H54 (cell line): ENCODE measurements at regions not wholly inside any gene's neighbourhood (a gene's known extent, or its start where the extent isn't known, plus 50 kb on each side); places are given as distances from the start of the nearest gene placed in this dataset.
"Not testable (repeated sequence)": the region's sequence is repeated elsewhere in the genome, so short reads cannot be mapped to it uniquely, and the experiment has no call there.

Experiments
- DNase-seq: peaks from one replicate; pipeline ENCODE4 v3.0.0; 2011; ENCODE audit warnings: low spot score, mixed read lengths; ENCODE audit not compliant: insufficient read length
- FAIRE-seq: peaks from 3 replicates; lab custom pipeline; 2011; peaks lifted over from hg19 to GRCh38; lab: Jason Lieb, UNC
- POLR2A ChIP-seq: IDR thresholded peaks from 2 replicates; pipeline ENCODE4 v1.6.1; 2011; ENCODE audit warnings: low read depth, mild to moderate bottlenecking, low read length

DNA sequence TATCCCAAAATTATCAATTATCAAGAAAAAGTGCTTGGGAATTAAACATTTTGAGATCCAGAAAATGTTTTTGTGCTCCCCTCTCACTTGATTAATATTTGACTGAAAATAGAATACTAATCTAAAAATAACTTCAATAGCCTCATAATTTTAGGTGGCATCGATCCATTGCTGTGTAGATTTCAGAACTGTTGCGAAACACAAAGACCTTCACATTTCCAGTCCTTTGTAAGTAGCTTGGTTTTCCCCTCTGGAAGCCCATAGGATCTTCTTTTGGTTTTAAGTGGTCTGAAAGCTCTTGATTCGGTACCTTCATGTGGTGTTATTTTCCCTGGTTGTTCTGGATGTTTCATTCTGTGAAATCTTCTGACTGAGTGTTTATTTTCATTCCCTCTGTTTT, 176.5 kb downstream of the NUFIP1 start:
- no peak for TF ChIP-seq POLR2A
- FAIRE-seq (no peak), DNase-seq (no peak)

DNA sequence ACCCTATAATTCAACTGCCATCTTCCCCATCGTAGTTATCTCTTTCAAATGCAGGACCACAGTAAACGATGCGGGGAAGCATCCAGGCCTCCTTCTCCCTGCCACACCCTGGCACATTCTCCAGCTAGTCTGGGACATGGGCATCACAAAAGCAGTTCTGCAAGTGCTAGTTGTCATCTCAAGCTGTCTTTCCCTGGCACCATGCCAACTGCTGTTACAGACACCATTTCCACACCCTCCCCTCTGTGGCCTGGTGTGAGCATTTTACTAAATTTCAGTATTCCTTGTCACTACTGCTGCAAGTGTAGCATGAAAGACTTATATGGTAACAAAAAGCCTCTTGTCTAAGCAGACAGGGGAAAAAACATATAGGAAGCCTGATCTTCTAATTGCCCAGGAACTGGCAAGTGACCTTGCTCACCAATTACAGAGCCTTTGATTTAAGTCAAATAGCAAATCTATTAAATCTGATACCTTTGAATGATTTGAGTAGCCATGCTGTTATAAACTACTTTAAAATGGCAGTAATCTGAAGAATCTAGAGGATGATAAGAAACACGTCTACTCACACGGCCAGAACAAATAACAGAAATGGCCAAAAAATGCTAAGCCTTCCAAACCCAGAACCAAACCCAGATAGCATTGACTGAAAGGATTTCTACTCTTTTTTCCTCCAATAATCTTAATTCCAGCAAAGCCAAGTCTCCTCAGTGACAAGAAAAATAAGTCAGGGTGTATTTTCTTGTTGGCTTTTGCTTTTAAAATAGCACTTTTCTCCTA, 179.0 kb downstream of the NUFIP1 start:
- no peak for FAIRE-seq
- DNase-seq = no peak
- no peak for TF ChIP-seq POLR2A

DNA sequence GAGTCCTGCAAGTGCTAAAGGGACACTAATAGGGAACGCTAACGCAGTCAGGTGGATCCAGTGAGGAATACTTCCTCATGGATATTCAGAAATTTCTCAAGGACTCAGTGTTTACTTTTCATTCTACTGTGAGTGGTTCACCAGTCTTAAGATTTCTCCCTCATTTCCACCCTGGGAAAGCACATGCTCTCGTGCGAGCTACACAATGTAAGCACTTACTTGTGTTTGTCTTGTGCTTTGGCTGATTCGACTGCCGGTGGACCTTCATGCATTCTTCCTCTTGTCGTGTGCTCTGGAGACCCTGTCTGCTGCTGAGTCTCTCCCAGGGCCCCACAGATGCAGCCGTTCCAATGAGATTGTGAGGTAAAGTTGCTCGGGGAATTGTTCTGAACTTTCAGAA, 180.1 kb downstream of the NUFIP1 start:
- no peak for TF ChIP-seq POLR2A
- no peak for DNase-seq
- FAIRE-seq = no peak

DNA sequence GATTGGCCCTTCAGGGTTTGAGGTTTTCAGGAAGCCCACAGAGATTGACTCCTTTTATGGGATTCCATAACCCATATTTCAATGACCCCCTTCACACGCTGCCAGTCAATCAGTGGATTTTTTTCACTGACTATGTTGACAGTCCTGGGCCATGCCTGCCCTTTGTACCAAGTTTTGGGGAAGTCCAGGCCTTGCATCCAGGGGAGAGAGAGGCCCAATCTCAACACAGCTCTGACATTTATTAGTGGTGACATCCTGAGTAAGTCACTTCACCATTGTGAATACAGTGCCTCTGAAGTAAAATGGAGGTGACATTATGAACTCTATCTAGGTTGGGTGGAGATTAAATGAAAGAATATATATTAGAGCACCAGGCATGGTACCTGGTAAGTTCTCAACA, 181.1 kb downstream of the NUFIP1 start:
- FAIRE-seq (no peak), DNase-seq (no peak)
- TF ChIP-seq POLR2A = no peak

DNA sequence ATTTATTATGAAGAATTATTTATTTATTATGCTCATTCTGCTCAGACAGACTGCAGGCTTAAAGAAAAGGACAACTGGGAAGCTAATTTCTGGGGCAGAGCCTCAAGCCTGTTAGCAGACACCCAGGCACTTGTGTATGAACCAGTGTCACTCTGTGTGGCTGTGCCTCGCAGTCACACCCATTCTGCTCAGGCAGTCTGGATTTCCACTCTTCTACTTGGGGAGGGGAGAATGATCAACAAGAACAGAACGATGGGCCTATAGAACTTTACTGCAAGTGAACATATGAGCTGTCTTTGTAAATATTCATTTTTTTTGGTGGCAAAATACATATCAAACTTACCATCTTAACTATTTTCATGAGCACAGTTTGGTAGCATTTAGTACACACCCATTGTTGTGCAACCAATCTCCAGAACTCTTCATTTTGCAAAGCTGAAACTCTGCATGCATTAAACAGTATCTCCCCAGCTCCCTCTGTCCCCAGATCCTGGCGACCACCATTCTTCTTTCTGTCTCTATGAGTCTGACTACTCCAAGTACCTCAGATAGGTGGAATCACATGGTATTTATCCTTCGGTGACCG, 181.7 kb downstream of the NUFIP1 start:
- TF ChIP-seq POLR2A = no peak
- FAIRE-seq (no peak), DNase-seq (no peak)

DNA sequence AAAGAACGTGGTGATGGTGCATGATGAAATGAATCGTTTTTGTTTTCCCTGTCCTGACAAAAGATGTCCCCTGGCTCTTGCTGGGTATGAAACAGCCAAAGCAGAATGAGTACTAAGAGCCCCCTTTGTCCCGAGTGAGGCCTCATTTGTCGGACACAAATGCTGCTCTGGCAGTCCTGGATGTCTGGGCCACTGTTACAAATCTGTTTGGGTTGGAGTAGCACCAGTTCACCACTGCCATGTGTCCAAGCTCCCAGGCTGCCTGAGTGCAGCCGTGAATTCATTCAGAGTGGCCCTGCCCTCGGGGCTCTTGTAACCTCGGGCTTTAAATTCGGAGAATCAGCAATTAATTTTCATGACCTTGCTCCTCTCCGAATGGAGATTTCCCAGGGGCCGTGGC, 182.4 kb downstream of the NUFIP1 start:
- TF ChIP-seq POLR2A = no peak
- DNase-seq = no peak
- FAIRE-seq = no peak

DNA sequence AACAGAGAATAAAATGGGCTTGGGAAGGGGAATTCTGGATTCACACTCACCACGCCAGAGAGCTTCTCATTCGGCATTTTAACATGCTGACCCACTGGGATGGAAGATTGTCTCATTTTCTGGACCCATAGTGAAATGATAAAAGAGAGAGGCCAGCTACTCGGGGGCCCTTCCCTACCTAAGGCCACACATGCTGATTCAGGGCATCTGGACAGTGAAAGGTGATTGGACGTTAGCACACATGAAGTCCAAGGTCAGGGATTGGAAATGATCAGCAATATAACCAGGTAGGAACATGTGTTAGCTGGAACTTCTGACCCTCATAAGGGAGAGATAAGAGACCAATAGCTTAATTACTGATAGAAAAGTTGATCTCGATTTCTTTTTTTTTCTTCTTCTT, 183.7 kb downstream of the NUFIP1 start:
- DNase-seq (no peak), FAIRE-seq (no peak)
- no peak for TF ChIP-seq POLR2A

DNA sequence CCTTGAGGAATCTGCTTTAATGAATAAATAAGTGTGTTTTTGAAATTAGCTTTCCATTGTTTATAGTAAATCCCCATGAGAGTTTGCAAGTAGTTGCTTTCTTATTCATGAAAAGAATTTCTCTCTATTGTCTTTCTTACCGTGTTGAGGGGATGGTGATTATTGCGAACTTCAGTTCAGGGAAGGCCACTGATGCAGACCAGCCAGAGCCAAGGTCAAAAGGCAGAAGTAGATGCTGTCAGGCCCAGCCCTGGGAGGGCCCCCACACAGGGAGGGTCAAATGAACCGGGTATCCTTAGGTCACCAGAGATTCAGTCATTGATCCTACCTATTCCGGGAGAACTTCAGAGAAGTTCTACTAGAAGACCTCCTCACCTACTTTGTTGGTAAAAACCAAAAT, 185.9 kb downstream of the NUFIP1 start:
- FAIRE-seq (no peak), DNase-seq (no peak)
- no peak for TF ChIP-seq POLR2A

DNA sequence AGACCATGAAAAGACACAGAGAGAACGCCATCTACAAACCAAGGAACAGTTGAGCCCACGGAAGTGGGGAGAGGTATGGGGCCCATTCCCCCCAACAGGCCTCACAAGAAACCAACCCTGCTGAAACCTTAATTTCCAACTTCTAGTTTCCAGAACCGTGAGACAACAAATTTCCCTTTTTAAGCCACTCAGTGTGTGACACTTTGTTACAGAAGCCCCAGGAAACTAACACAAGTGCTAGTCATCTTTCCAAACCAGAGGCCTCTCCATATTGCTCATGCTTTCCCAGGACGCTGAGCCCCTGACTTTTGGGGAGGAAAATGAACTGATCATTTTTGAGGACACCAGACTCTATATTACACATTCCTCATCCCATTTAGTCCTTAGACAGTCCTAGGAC, 186.8 kb downstream of the NUFIP1 start:
- TF ChIP-seq POLR2A = no peak
- DNase-seq (no peak), FAIRE-seq (no peak)

DNA sequence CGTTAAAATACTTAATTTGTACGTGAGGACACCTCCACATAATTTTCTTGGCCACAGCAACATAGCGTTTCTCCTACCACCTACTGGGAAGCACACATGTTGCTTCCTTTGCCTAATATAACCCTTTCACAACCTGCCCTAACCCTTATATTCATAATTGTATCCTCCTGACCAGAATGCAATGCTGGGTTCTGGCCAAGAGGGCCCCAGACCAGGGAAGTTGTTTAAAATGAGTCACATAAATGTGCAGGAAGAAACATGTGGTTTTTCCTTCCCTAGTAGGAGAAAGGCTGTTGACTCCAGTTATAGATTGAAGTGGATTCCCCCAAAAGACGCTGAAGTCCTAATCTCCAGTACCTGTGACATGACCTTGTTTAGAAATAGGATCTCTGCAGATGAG, 187.3 kb downstream of the NUFIP1 start:
- peak; percentile 33 for FAIRE-seq

DNA sequence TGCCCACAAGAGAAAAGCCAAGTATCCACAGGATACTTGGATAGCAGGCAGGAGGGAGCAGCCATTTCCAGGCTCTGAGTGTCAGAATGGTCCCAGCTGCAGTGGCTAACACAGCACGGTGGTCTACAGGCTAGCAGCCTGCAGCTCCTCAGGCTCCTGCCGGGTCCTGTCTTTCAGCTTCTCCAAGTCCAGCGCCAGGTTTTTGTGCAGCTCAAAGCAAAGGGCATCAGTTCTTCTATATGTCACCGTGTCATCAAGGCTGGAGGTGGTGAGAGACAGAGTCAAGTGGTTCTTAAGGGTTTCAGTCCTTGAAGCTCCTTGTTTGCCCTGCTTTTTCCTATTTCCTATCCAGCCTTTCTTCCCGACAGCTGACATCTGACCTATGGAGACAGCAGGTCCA, 188.6 kb downstream of the NUFIP1 start:
- no peak for TF ChIP-seq POLR2A
- no peak for FAIRE-seq
- DNase-seq = no peak

More for the DNA sequence above, 187.3 kb downstream of the NUFIP1 start:
- TF ChIP-seq POLR2A = no peak
- peak; percentile 33 for DNase-seq

DNA sequence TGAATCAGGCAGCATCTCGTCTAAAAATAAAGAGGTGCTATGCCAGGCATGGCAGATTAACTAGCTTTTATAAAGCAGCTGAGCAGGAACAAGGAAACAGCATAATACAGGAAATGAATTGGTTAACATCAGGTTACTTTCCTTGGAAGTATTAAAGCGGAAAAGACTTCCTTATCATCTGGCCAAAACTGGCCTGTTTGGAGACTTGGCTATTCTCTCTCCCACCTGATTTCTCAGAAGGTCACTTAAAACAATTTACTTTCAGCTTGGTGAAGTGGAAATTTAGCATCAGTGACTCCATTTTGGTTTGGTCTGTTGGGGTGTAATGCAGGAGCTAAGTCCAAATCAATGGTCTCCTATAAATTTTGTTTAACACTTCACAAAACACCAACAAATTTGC, 191.6 kb downstream of the NUFIP1 start:
- DNase-seq = no peak
- no peak for FAIRE-seq
- no peak for TF ChIP-seq POLR2A

DNA sequence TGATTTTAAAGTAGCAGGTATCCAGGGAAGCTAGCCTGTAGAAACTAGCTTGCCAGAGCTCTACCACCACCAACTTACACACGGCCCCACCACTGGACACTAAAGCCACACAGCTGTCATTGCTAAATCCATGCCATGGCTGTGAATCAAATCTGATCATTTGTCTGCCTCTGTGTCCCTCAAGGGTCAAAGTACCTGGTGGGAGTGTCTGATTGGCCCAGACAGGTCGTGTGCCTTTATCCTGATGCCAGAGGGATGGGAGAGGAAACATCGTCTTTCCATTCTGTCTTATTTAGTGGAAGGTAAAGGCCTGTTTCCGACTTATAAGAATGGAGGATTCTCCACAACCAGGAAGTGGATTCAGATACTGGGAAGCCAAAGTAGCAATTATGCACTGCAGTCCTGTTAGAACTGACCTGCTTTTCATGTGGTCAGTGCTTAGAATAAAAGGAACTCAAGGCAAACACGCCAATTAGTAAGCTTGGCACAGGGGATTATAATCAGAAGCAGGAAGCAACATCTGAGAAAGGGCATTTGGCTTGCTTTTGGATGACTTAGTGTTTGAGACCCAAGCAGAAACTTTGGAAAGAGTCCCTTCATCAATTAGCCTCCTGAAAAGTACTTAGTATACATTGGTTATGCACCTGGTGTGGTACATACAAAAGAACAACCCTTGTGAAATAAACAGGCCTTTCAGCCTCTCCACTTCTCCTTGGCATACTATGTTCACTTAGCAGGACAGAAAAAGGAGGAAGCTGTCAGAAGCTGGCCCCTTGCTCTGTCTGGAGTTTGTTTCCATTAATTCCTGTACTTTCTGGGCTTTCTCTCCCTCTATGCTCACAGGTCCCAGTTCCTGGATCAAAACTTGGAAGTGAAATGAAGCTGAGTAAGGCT, 192.4 kb downstream of the NUFIP1 start:
- FAIRE-seq = no peak
- TF ChIP-seq POLR2A = no peak
- DNase-seq = no peak

DNA sequence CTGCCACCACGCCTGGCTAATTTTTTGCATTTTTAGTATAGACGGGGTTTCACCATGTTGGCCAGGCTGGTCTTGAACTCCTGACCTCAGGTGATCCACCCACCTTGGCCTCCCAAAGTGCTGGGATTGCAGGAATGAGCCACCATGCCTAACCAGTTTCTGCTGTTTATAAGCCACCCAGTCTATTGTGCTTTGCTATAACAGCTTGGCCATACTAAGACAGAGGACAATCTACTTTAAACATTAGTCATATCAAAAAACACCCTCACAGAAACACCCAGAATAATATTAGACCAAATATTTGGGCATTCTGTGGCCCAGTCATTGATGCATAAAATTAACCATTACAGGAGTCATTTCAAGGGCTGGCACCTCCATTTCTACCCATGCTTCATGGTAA, 193.2 kb downstream of the NUFIP1 start:
- not testable (repeated sequence) for DNase-seq

More for the DNA sequence above, 193.2 kb downstream of the NUFIP1 start:
- FAIRE-seq = not testable (repeated sequence)
